NCI-H510A treated with DMSO at 0.1 percent for 48 hours (cell line): ENCODE measurements at regions not wholly inside any gene's neighbourhood (a gene's known extent, or its start where the extent isn't known, plus 50 kb on each side); places are given as distances from the start of the nearest gene placed in this dataset.

ENCODE experiments used
- DNase-seq: peaks from one replicate; lab custom pipeline; 2025; lab: John Stamatoyannopoulos, UW

DNA sequence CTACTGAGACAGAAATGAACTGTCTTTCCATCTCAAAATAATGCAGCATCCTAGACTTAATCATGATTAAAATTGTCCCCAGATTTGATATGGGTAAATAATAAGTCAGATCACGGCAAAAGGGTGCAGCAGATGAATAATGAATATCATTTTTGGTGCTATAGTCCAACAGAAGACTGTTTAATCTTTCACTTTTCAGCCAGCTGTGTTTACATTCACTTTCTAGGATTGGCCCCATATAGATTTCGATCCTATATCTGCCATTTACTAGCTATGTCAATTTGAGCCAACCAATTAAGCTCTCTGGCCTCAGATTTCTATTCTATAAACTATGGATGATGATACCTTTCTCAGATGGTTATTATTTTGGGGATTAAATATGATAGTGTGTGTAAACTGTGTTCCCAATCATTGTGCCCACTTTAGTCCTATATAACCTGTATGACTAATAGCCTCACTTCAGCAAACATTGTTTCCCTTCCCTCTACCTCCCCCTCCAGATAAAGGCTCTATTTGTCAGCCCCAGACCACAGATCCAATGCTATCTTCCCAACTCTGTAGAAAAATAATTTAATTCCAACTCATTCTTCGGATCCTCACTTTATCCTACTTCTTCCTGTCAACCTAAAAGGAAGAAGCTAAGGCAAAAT is 53.6 kb upstream of the NT5E start:
- DNase-seq = no peak

DNA sequence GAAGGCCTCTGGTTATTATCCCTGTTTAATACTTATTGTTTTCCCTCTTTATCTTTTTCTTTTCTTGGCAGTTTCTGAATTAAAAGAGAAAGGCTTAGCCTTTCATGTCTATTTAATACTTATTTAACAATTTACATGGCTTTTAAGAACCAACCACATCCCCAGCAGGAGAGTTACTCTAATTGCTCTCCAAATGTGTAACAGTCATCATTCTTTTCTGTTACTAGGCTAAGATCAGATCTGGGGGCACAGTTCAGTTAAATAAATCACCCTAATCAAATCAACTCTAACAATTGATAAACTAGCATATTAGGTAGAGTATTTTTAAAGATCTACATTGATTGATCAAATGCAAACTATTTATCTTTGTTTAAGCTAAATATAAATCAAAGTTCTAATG is 54.1 kb upstream of the NT5E start:
- no peak for DNase-seq

DNA sequence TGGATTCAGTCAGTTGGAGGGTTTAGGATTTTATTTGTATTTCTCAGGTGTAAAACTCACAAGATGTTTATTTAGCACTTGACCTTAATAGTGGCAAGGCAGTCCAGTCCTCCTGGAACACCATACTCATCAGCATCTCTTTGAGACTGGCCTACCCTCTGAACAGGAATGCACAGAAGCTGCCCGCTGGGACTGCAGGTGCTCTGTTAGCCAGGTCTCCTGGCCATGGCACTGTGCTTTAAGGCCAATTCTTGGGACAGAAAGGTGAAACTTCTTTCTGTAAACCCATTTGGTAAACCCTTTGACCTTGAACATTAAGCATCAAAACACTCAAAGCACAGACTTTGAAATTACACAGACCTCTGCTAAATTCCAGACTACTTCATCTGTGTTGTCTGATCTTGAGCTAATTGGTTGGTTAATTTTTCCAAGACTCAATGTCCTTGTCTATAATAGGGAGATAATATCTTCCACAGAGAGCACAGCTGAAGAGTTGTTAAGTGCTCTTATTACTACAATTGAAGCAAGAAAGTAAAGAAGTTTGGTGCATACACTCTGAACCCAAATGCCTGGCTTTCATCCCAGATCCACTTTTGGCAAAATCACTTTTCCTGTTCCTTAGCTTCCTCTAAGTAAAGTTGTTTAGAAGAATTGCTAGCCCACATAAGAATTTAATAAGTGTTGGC is 54.9 kb upstream of the NT5E start:
- no peak for DNase-seq

DNA sequence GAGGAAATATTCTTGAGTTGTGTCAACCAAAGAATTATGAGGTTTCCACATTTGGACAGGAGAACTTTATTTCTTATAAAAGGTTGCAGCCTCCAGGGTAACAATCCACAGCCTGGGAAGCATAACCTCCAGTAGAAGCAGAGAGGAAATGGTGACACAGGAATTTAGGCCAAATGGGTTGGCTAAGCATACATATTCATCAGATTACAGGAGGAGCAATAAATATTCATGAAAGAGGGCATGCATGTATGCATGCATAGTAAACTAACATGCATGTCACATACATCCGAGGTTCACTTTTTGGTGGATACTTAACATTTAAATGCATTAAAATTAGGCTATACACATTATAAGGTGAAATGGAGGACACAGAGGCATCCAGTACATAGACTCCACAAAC is 55.7 kb upstream of the NT5E start:
- no peak for DNase-seq

DNA sequence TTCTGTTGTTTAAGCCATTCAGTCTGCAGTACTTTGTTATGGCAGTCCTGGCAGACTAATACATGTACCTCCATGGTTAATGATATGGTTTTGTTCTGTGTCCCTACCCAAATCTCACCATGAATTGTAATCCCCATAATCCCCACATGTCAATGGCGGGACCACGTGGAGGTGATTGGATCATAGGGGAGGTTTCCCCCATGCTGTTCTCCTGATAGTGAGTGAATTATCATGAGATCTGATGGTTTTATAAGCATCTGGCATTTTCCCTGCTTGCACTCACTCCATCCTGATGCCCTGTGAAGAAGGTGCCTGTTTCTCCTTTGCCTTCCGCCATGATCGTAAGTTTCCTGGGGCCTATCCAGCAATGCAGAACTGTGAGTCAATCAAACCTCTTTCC is 57.5 kb upstream of the NT5E start:
- no peak for DNase-seq

DNA sequence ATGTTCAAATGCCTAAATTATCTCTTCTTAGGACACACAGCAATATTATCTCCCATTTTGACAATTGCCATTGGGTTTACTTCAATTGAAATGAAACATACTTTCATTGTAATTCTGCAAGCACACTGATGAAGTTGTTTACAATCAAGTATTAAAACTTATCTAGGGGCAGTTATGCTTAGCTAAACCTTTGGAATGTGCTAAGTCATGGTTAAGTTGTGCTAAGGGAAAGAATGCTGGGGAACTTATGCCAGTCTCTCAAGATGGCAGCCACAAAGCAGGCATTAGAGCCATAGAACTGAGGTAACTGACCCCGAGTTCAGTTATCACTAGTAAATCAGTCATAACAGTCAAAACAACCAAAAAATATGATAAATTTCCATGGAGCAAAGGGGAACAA is 59.1 kb upstream of the NT5E start:
- no peak for DNase-seq

DNA sequence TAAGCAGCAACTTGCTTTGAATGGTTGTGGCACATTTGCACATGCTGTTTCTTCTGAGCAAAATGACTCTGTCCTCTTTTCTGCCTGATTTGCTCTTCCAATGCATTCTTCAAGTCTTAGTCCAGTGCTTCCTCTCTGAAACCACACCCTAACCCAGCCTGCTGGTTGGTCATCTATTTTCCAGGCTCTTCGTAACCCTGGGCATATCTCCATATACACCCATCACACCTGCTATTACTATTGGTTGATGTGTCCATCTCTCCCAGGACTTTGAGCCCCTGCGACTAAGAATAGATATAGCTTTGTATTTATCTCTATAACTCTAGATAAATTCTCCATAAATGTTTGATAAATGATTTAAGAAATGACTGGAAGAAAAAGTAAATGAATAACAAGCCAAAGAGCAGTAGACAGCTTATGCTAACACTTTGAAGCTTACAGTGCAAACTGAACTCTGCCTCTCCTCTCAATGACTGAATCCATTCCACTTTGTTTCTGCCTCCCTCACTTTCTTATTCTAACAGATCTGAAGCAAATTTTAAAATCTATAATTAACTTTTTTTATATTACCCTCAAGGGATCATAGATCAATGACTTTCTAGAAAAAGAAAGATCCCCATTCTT is 59.7 kb upstream of the NT5E start:
- no peak for DNase-seq

DNA sequence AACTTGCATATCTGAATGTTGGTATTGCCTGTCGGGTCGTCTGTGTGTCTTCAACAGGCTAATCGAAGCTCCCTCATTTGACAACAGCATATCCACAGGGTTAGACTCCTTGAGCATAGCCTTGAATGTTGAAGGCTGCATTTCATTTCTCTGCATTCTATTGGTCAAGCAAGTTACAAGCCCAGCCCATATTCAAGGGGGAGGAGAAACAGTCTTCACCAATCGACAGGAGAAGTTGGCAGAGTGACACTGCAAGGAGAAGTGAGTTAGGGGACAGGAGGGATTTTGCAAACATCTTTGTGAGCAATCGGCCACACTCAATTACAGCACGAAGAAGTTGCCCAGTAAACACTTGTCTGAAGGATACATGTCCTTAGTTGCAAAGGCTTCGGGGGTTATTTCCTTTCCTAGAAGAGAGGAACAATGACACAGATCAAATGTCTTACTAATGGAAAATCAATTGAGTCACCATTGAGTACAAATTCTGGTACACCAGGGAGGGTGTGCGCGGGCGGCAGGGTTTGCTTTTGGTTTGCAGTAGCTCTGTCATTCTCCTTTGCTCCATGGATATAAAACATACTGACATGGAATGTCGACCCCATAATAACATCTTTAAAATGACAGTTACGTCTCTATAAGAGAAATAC is 60.6 kb upstream of the NT5E start:
- no peak for DNase-seq

DNA sequence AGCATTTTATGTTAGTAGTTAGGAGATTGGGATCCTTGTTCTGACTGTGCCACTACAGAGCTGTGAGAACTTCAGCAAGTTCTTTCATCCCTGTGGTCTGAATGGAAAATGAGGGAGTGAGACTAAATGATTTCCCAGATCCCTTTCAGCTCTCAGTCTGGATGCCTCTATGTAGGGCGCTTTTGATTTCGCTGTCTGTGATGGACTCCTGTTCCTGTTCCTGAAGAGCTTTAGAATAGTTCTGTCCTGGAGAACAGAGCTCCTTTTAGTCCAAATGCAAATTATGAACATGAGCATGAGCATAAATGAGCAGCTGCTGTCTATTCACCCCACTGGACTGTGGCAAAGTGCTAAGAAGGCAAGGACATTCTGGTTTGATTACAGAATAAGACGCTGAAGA is 61.4 kb upstream of the NT5E start:
- DNase-seq = no peak

DNA sequence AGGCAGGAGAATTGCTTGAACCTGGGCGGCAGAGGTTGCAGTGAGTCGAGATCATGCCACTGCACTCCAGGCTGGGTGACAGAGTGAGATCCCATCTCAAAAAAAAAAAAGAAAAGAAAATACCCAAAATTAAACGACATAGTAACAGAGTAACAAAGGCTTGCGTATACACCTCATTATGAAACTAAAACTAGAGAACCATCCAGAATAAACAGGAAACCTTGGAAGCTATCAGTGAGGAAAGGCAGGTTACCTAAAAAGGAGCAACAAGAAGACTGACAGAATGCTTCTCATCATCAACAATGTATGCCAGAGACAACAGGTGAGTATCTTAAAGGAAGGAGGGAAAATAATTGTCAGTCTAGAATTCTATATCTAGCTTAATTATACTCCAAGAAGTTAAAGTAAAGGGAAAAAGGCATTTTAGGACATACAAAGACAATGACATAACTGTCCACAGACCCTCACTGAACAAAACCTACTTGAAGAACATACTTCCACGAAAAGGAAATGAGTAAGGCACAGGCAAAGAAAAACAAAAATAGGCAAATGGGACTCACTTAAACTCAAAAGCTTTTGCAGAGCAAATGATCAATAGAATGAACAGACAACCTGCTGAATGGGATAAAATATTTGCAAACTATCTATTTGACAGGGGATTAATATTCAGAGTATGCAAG is 64.1 kb upstream of the NT5E start:
- DNase-seq = no peak

DNA sequence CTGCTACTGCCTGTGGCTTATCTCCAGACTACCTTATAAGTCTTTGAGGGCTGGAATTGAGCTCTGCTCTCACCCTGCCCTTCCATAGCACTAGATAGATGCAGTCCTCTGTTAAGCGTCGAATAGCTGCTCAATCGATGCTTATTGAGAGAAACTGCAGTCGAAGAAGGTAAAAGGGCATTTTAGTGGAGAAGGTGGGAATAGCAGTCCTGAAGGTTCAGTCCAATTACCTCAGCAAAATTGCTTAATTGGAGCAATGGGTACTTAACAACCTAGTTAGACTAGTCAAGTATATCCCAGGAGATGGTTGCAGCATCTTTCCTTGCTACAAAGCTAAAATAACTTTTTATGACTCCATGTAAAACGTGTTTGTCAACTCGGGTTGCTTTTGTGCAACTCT is 66.8 kb upstream of the NT5E start:
- no peak for DNase-seq

DNA sequence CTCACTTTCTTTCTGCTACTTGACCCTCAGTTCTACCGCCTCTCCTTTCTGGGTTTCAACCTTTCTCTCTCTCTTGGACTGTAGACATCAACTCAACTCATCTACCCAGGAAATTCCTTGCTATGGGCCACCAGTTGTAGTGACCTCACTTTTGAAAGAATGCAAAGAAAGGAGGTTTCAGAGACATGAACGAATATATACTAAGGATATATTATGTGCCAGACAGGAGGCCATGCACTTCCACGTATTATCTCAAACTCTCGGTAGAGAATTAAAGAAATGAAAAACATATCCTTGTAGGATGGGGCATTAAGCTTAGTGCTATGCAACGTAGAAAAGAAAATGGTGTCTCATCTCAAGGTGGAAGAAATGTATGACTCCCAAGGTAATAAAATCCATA is 67.3 kb upstream of the NT5E start:
- DNase-seq = no peak

DNA sequence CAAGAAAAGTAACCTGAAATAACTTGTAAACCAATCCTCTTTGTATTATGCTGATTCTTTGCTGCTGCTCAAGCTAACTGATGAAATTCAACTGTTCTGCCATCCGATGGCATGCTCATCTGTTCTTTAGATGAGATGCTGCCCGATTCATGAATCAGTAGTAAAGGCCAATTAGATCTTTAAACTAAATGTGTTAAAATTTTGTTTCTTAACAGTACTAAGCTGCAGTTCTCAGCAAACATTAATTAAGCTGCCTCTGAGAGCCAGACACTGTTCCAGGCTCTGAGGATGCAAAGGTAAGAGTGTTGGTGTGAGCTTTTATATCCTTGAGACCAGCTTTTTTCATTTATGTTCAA is 77.0 kb upstream of the NT5E start:
- DNase-seq = no peak

DNA sequence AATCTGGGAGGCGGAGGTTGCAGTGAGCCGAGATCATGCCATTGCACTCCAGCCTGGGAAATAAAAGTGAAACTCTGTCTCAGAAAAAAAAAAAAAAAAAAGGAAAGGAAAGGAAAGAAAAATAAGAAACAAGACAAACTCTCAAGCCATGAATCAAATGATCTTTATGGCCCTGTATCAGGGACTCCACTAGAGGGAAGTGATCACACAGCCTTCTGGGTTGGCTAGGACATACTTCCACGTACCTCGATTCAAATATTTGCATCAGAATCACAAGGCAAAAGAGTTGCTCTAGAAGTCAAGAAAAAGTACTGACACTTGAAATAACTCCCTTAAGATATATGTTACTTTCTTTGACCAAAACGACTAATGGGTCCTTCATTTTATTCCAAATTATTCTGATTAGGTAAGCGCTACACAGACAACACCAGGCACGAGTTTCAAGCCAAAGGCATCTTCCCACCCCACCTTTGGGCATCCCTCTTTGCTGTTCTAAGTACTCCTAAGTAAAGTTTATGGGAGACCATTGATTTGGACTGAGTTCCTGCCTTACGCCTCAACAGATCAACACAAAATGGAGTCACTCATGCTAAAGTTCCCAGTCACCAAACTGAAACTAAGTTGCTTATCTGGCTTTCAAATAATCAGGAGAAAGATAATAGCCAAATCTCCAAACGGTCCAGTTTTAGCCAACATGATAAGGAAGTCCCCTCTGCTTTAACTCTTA is 77.5 kb upstream of the NT5E start:
- DNase-seq = no peak

DNA sequence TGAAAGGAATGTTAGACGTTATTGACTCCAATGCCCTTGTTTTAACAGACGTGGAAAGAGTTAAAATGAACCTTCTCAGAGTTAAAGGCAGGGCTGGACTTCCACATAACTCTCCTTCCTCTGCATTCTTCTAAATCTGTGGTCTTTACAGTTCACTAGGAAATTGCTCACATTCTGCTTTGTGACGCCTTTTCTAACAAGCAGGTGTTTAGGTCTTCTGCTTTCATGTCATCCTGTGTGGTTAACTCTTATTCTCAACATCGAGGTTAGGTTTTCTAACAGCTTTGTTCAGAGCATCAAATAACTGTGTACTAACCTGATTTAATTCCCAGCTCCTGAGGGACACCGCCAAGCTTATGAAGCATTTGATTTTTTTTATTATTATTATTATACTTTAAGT is 81.3 kb upstream of the NT5E start:
- no peak for DNase-seq

DNA sequence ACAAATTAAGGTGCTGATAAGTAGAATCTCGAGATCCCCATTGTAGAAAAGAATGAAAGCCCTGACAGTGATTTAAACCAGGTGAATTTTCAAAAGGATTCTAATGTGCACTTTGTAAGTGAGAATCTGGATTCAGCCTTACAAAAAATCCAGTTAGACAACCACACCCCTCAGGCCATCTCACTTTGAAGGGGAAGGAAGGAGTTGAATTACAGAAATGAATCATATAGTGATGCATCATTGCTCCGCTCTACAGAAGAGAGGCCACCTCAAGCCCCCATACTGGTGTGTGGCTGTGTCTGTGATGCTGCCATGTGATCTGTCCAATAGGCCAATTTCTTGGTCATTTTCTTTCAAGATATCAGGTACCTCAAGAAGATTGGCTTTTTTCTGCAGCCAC is 85.5 kb upstream of the NT5E start:
- DNase-seq = no peak

DNA sequence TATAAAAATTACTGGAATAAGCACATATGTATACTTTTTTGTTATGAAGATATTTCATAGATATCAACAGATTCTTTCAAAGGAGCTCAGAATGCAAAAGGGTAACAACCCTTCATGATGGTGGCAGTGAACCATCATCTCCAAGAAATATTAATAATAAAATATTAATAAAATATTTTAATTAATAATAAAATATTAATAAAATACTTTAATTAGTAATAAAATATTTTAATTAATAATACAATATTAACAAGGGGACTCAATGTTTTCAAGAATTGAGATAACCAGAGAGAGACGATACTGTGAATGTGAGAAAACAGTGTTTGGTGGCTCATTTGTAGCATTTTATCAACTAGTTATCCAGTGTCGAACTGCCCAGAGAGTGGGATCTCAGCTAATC is 86.0 kb upstream of the NT5E start:
- no peak for DNase-seq

DNA sequence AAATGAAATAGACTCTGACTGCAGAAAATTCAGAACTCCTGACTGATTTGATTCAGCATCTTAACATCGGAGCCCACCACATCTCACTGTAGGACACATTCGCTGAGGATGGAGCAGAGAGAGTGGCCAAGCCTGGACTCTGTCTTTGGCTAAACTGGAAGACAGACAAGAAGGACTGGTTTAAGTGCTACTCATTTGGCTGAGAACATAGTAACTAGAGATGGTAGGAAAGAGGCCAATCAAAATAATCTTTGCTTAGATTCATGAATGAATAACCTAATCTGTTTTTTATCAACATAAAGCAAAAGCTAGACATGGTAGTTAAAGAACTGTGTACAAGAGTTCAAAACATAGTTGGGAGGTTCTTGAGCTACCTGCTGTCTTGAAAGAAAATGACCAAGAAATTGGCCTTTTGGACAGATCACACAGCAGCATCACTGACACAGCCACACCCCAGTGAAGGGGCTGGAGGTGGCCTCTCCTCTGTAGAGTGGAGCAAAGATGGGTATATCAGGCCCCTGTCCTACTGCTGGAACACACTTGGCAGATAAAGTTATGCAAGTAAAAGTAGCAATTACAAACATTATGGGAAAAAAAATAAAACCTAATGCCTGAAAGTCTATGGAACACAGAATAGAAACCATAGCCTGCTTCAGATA is 87.1 kb upstream of the NT5E start:
- DNase-seq = no peak

DNA sequence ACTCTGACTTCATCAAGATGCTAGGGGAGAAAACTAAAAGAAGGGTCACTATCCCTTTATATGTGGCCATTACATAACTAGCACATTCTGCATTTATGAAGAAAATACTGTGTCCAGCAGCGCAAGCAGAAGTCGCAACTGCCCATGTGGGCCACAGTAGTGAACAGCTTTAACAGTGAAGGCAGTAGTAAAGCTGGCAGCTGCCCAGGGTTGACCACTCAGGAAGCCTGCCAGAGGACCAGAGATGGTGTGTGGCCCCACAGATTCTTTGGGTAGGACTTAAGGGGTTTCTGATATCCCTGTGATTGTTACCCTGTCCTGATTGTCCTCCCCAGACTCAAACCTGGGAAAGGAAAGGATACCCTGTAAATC is 88.3 kb upstream of the NT5E start:
- DNase-seq = no peak

DNA sequence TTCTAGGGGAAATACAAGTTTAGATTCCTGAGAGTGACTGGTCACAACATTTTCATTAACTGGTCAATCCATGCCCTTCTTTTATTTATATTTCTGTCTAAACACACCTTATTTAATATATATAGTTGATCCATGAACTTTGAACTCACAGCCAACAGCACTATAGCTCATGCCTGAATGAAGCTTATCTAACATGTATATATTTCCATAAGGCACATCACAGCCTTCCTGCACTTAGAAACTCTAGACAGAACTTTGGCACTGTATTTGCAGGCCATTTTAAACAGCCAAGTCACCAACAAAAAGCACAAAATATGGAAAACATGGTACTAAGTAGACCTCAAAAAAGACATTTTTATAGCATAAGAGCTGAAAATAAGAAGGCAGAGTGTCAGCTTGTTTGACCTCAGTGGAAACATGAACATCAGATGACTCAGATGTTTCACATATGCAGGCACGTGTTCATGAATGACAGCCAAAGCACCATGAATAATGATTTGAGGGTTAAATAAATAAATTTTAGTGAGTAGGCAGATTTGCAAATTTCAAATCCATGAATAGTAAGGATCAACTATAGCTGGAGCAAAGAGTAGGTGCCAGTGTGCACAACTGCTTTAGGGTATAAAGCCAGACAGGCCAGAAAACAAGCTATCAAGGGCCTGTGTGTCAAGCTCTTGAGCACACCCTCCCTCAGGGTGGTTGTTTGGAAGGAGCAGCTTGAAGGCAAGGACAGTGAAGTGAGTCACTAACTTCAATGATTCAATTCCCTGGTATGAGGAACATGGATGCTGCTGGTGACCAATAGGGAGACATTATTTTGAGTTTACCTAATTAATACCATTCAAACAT is 88.9 kb upstream of the NT5E start:
- DNase-seq = no peak

DNA sequence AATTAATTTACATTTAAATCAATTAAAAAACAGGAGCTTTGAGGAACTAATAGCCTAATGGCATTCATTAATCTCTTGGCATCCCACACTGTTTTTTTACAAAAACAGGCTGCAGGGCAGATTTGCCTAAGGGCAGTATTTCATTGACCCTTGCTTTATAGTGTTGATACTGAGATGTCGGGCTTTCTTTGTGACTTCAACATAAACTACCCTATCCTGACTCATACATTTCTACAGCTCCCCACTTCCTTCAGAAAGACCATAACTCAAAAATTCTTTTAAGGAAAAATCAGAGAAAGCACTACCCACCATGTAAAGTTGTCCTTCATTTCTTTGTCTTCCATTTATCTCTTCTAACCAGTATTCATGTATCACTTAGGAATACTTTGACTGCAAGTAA is 92.2 kb upstream of the NT5E start:
- no peak for DNase-seq
